ENCODE measurements at regions not wholly inside any gene's neighbourhood (a gene's known extent, or its start where the extent isn't known, plus 50 kb on each side); places are given as distances from the start of the nearest gene placed in this dataset.

GRCh38 chr12:91959220-91959619 is 186.4 kb downstream of the BTG1 start:
- no peak for ATAC-seq
- Histone ChIP-seq H3K9me3 (peaks cover 0 to 6% (median 0%) of the 10 kb centered on the region in 3 donors), H3K4me3 (no peak overlapping the region), H3K27me3 (no peaks in the 10 kb centered on the region), H3K27ac (no peak overlapping the region), H3K4me1 (peaks cover 0 to 15% (median 0%) of the 10 kb centered on the region in 3 donors), H3K36me3 (no peaks in the 10 kb centered on the region)
- TF ChIP-seq POLR2A (IDR thresholded peaks at IDR 0.05) (no peak), POLR2AphosphoS5 (IDR thresholded peaks at IDR 0.05) (no peak), CTCF (IDR thresholded peaks at IDR 0.05) (no peak), EP300 (IDR thresholded peaks at IDR 0.05) (no peak)
- WGBS, 2 donors (ENCODE audit: low coverage in 1 of 2), result 91% methylated on average over 8 of the region's 10 CpGs; no CpG with 5 or more reads in 1 of the 2 donors

GRCh38 chr12:91958816-91959215 is 186.8 kb downstream of the BTG1 start:
- no peak for ATAC-seq
- H3K27me3 ChIP-seq, result no peaks in the 10 kb centered on the region
- TF ChIP-seq POLR2AphosphoS5 (IDR thresholded peaks at IDR 0.05) (no peak), CTCF (IDR thresholded peaks at IDR 0.05) (no peak), POLR2A (IDR thresholded peaks at IDR 0.05) (no peak), EP300 (IDR thresholded peaks at IDR 0.05) (no peak)
- 67 to 78% methylated on average over 2 to 3 of the region's 5 CpGs for WGBS, 2 donors (ENCODE audit: low coverage in 1 of 2)
- peaks cover 0 to 6% (median 0%) of the 10 kb centered on the region in 3 donors for H3K9me3 ChIP-seq
- H3K27ac ChIP-seq, result no peak overlapping the region
- H3K4me3 ChIP-seq, result no peak overlapping the region
- no peaks in the 10 kb centered on the region for H3K36me3 ChIP-seq
- H3K4me1 ChIP-seq, result peaks cover 0 to 15% (median 0%) of the 10 kb centered on the region in 3 donors

GRCh38 chr12:91954747-91955146 is 190.9 kb downstream of the BTG1 start:
- Histone ChIP-seq H3K36me3 (no peaks in the 10 kb centered on the region), H3K9me3 (peaks cover 0 to 6% (median 0%) of the 10 kb centered on the region in 3 donors), H3K4me3 (no peak overlapping the region), H3K27me3 (no peaks in the 10 kb centered on the region), H3K27ac (no peak overlapping the region), H3K4me1 (no peaks in the 10 kb centered on the region)
- no peak for TF ChIP-seq POLR2A (IDR thresholded peaks at IDR 0.05)
- TF ChIP-seq POLR2AphosphoS5 (IDR thresholded peaks at IDR 0.05), result no peak
- TF ChIP-seq CTCF (IDR thresholded peaks at IDR 0.05), result no peak
- TF ChIP-seq EP300 (IDR thresholded peaks at IDR 0.05), result no peak
- WGBS, 2 donors (ENCODE audit: low coverage in 1 of 2), result 80 to 90% methylated on average over 3 of the region's 3 CpGs
- ATAC-seq, result no peak

- 57% methylated on average over 4 of the region's 4 CpGs for WGBS, 2 donors (ENCODE audit: low coverage in 1 of 2)
- H3K27ac ChIP-seq, result no peak overlapping the region
- no peak for ATAC-seq
Observed at GRCh38 chr12:91954326-91954725, 191.3 kb downstream of the BTG1 start.

More at GRCh38 chr12:91954326-91954725, 191.3 kb downstream of the BTG1 start:
- Histone ChIP-seq H3K4me1 (no peaks in the 10 kb centered on the region), H3K9me3 (peaks cover 0 to 6% (median 0%) of the 10 kb centered on the region in 3 donors), H3K4me3 (no peak overlapping the region), H3K36me3 (no peaks in the 10 kb centered on the region), H3K27me3 (no peaks in the 10 kb centered on the region)
- no peak for TF ChIP-seq EP300 (IDR thresholded peaks at IDR 0.05)
- no peak for TF ChIP-seq POLR2AphosphoS5 (IDR thresholded peaks at IDR 0.05)
- no peak for TF ChIP-seq POLR2A (IDR thresholded peaks at IDR 0.05)
- no peak for TF ChIP-seq CTCF (IDR thresholded peaks at IDR 0.05)
